ENCODE measurements at regions not wholly inside any gene's neighbourhood (a gene's known extent, or its start where the extent isn't known, plus 50 kb on each side); places are given as distances from the start of the nearest gene placed in this dataset.

- peaks cover 16% of the 10 kb centered on the region for H3K4me1 ChIP-seq
- TF ChIP-seq, protein P1, sequence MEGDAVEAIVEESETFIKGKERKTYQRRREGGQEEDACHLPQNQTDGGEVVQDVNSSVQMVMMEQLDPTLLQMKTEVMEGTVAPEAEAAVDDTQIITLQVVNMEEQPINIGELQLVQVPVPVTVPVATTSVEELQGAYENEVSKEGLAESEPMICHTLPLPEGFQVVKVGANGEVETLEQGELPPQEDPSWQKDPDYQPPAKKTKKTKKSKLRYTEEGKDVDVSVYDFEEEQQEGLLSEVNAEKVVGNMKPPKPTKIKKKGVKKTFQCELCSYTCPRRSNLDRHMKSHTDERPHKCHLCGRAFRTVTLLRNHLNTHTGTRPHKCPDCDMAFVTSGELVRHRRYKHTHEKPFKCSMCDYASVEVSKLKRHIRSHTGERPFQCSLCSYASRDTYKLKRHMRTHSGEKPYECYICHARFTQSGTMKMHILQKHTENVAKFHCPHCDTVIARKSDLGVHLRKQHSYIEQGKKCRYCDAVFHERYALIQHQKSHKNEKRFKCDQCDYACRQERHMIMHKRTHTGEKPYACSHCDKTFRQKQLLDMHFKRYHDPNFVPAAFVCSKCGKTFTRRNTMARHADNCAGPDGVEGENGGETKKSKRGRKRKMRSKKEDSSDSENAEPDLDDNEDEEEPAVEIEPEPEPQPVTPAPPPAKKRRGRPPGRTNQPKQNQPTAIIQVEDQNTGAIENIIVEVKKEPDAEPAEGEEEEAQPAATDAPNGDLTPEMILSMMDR (IDR thresholded peaks at IDR 0.05) = no peak
- intact Hi-C loops (cut with DNase I) = no loop called here
- ATAC-seq = no peak
- H3K9me3 ChIP-seq = no peaks in the 10 kb centered on the region
- DNase-seq = no peak
- no peaks in the 10 kb centered on the region for H3K36me3 ChIP-seq
- H3K4me3 ChIP-seq = no peak overlapping the region
- no peak overlapping the region for H3K27ac ChIP-seq
- no peaks in the 10 kb centered on the region for H3K27me3 ChIP-seq (ENCODE audit: low read depth)
Observed at GRCh38 chr2:19300961-19301360, 57.5 kb downstream of the OSR1 start.

DNA sequence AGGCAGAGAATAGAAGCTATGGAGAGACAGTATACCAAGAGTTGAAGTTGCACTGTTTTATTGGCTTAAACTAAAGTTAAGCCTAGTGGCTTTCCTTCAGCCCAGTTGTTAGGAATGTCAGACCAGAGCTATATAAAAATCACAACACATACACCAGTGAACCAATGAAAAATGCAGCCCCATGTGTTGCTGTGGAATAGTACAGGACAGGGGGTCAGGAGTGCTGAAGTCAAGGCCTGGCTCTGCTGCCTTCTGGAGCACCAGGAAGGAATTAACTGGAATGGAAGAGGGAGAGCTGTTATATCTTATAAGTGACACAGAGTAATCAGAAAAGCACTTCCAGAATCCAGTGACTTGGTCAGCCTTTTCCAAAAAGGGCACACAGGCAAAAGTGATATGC, 58.9 kb downstream of the OSR1 start:
- ATAC-seq = peak; percentile 26 to 51
- Histone ChIP-seq H3K9me3 (no peaks in the 10 kb centered on the region), H3K4me3 (no peak overlapping the region), H3K4me1 (peaks cover 16% of the 10 kb centered on the region), H3K27ac (peak overlapping the region; percentile 3), H3K36me3 (no peaks in the 10 kb centered on the region), H3K27me3 (ENCODE audit: low read depth) (no peaks in the 10 kb centered on the region)
- intact Hi-C loops (cut with DNase I) = no loop called here
- TF ChIP-seq, protein P1 (IDR thresholded peaks at IDR 0.05) = no peak
- no peak for DNase-seq

DNA sequence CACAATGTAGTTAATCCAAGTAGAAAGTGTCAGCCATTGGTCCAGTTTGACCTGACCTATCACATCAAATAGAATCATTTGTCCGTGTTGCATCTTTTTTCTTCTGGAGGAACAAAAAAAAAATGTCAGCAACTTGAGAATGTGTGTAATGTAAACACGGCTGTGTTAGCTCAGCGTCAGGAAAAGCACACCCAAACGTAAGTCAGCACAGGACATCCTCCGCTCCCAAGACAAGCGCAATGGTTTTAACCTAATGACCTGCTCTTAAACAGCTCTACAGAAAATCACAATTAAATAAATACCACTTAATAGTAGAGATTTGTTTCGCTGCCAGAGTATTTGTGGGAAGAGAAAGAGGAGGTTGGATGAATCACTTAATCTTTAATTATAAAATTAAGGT, 59.4 kb downstream of the OSR1 start:
- no peak for DNase-seq
- H3K27ac ChIP-seq = peak overlapping the region; percentile 3
- H3K4me3 ChIP-seq = no peak overlapping the region
- no peaks in the 10 kb centered on the region for H3K36me3 ChIP-seq
- TF ChIP-seq, protein P1 (IDR thresholded peaks at IDR 0.05) = no peak
- ATAC-seq = peak; percentile 66 to 75
- H3K4me1 ChIP-seq = peaks cover 16% of the 10 kb centered on the region
- H3K27me3 ChIP-seq (ENCODE audit: low read depth) = no peaks in the 10 kb centered on the region
- no peaks in the 10 kb centered on the region for H3K9me3 ChIP-seq
- intact Hi-C loops (cut with DNase I) = no loop called here

DNA sequence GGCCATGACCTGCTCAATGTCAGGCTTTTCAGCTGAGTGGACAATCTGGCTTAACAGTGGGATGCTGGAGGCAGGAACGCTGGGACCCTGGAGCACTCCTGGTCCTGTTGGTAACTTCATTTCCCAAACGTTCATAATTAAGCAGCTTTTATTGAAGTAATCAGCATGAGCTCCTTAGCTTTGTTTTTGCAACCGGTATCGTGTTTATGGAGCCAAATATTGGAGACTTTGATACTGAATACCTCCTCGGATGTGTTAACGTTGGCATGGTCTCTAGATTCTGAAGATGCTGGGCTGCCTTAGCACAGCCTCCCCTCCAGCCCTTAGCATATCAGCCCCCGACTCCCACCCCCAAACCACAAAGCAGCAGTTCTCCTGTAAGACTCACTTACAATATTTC, 60.7 kb downstream of the OSR1 start:
- Histone ChIP-seq H3K4me1 (peaks cover 16% of the 10 kb centered on the region), H3K27me3 (ENCODE audit: low read depth) (no peaks in the 10 kb centered on the region), H3K27ac (no peak overlapping the region), H3K9me3 (no peaks in the 10 kb centered on the region), H3K4me3 (no peak overlapping the region), H3K36me3 (no peaks in the 10 kb centered on the region)
- TF ChIP-seq, protein P1 (IDR thresholded peaks at IDR 0.05) = no peak
- ATAC-seq (no peak), DNase-seq (no peak)
- intact Hi-C loops (cut with DNase I) = no loop called here

DNA sequence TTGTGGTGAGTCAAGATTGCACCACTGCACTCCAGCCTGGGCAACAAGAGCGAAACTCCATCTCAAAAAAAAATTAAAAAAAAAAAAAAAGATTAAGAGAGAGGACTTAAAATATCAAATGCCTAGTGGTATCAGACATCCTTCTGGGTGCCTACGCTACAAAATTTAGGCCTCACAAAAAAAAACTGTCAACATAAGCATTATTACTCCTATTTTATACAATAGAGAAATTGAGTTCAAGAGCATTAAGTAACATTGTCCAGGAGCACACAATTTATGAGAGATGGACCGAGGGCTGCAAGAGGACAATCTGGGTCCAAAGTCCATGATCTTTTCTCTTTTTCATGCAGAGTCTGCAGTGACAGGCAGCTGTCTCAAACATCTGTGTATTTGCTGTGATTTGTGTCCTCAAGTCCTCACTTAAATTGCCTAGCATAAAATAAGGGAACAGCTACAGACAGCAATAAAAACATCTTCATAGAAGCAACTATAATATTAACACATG, 62.4 kb downstream of the OSR1 start:
- no peak for ATAC-seq
- no peaks in the 10 kb centered on the region for H3K36me3 ChIP-seq
- H3K27me3 ChIP-seq (ENCODE audit: low read depth) = no peaks in the 10 kb centered on the region
- H3K27ac ChIP-seq = no peak overlapping the region
- H3K4me3 ChIP-seq = no peak overlapping the region
- H3K9me3 ChIP-seq = no peaks in the 10 kb centered on the region
- TF ChIP-seq, protein P1 (IDR thresholded peaks at IDR 0.05) = no peak
- peaks cover 16% of the 10 kb centered on the region for H3K4me1 ChIP-seq
- no peak for DNase-seq
- intact Hi-C loops (cut with DNase I) = no loop called here

DNA sequence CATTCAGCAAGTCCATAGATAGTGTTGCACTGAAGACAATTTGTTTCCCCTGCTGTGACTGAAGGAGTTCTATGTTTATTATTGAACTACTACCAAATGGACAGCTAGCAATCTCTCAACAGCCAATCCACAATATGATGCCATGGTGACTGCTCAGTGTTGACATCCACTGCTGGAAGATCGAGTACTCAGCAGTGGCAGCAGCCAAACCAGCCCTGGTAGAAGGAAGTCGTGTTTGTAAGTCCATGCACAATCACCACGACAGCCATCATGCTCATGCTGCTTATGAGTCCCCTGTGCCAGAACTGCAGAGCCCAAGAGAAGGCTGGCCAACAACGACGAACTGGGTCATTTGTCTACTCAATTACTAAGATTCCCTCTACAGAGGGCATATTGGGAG, 66.4 kb downstream of the OSR1 start:
- no peaks in the 10 kb centered on the region for H3K27me3 ChIP-seq (ENCODE audit: low read depth)
- TF ChIP-seq, protein P1 (IDR thresholded peaks at IDR 0.05) = no peak
- DNase-seq = no peak
- ATAC-seq = no peak
- H3K36me3 ChIP-seq = no peaks in the 10 kb centered on the region
- intact Hi-C loops (cut with DNase I) = no loop called here
- H3K4me1 ChIP-seq = no peaks in the 10 kb centered on the region
- no peaks in the 10 kb centered on the region for H3K9me3 ChIP-seq
- no peak overlapping the region for H3K27ac ChIP-seq
- H3K4me3 ChIP-seq = peak overlapping the region; percentile 3

Data from lower lobe of right lung (tissue), 2 donors.